ENCODE measurements at regions not wholly inside any gene's neighbourhood (a gene's known extent, or its start where the extent isn't known, plus 50 kb on each side); places are given as distances from the start of the nearest gene placed in this dataset.
"Not testable (repeated sequence)": the region's sequence is repeated elsewhere in the genome, so short reads cannot be mapped to it uniquely, and the experiment has no call there.

DNA sequence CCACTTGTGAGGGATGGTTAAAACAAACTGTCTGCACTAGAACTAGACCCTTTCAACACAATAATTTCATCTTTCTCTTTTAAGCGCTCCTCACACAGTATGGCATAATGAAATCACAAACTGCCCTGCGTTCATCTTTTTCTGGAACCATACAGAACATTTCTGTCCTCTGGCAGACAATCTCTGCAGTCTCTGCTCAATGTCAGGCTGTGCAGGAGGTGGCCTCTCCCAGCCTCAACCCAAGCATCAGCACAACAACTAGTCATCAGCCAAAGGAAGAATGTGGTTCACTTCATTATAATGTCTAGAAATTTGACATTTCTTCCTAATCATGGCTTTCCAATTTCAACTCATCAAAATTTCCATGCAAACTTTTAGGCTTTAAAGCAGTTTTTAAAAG, 125.1 kb upstream of the STARD13 start:
- H3K4me3 ChIP-seq (ENCODE audit: low read depth in 1 of 2, low read length in 2 of 2): no peak overlapping the region
- no peaks in the 10 kb centered on the region for H3K4me1 ChIP-seq (ENCODE audit: control insufficient read depth in 1 of 2, insufficient read depth in 2 of 2, low read length in 2 of 2)
- no peak overlapping the region for H3K9ac ChIP-seq (ENCODE audit: low read depth in 1 of 2, low read length in 2 of 2)
- no peak overlapping the region for H3K27ac ChIP-seq (ENCODE audit: low read depth, low read length)
- H3K36me3 ChIP-seq (ENCODE audit: control insufficient read depth in 1 of 2, insufficient read depth in 2 of 2, low read length in 2 of 2): no peaks in the 10 kb centered on the region
- no peaks in the 10 kb centered on the region for H3K27me3 ChIP-seq (ENCODE audit: control insufficient read depth in 1 of 2, insufficient read depth in 2 of 2, low read length in 2 of 2)
- no peaks in the 10 kb centered on the region for H3K9me3 ChIP-seq (ENCODE audit: control insufficient read depth in 1 of 2, low read length in 2 of 2)

DNA sequence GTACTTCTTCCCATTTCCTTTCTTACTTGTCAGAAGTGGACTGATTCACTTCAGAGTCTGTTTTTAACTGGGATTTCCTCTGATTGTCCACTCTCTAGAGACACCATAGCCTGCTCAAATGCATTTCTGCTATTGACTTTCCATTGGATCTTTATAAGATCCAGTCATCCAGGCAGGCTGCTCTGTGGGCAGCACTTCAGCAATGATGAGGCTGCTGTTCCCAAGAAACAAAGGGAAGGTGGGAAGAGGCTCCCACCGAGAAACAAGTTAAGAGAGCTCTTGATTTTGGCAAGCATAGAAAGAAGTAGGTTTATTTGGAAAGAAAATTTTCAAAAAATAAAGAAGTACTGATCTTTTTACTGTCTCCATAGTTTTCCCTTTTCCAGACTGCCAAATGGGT, 125.8 kb upstream of the STARD13 start:
- Histone ChIP-seq H3K27ac (ENCODE audit: low read depth, low read length) (no peak overlapping the region), H3K4me1 (ENCODE audit: control insufficient read depth in 1 of 2, insufficient read depth in 2 of 2, low read length in 2 of 2) (no peaks in the 10 kb centered on the region), H3K9ac (ENCODE audit: low read depth in 1 of 2, low read length in 2 of 2) (no peak overlapping the region), H3K36me3 (ENCODE audit: control insufficient read depth in 1 of 2, insufficient read depth in 2 of 2, low read length in 2 of 2) (no peaks in the 10 kb centered on the region), H3K4me3 (ENCODE audit: low read depth in 1 of 2, low read length in 2 of 2) (no peak overlapping the region), H3K9me3 (ENCODE audit: control insufficient read depth in 1 of 2, low read length in 2 of 2) (no peaks in the 10 kb centered on the region), H3K27me3 (ENCODE audit: control insufficient read depth in 1 of 2, insufficient read depth in 2 of 2, low read length in 2 of 2) (no peaks in the 10 kb centered on the region)

DNA sequence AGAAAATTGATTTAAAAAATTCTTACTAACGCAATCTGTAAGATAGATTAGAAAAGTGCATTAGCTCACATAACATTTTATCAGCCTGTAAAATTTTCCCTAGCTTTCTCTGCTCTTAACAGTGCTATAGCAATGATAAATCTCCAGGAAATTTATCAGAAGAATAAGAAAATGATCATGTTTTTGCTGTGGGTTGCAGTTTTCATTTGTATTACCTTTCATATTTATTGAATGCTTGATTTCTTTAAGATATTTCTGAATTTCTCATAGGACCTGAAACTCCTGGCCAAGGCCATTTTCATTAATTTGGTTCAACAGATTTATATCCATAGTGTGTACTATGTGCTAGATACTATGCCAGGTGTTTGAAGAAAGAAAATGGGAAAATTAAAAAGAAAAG, 130.3 kb upstream of the STARD13 start:
- no peak overlapping the region for H3K9ac ChIP-seq (ENCODE audit: low read depth in 1 of 2, low read length in 2 of 2)
- H3K36me3 ChIP-seq (ENCODE audit: control insufficient read depth in 1 of 2, insufficient read depth in 2 of 2, low read length in 2 of 2): no peaks in the 10 kb centered on the region
- peaks cover 0 to 2% of the 10 kb centered on the region in 2 donors for H3K9me3 ChIP-seq (ENCODE audit: control insufficient read depth in 1 of 2, low read length in 2 of 2)
- no peaks in the 10 kb centered on the region for H3K4me1 ChIP-seq (ENCODE audit: control insufficient read depth in 1 of 2, insufficient read depth in 2 of 2, low read length in 2 of 2)
- no peak overlapping the region for H3K4me3 ChIP-seq (ENCODE audit: low read depth in 1 of 2, low read length in 2 of 2)
- H3K27ac ChIP-seq (ENCODE audit: low read depth, low read length): no peak overlapping the region
- H3K27me3 ChIP-seq (ENCODE audit: control insufficient read depth in 1 of 2, insufficient read depth in 2 of 2, low read length in 2 of 2): no peaks in the 10 kb centered on the region

DNA sequence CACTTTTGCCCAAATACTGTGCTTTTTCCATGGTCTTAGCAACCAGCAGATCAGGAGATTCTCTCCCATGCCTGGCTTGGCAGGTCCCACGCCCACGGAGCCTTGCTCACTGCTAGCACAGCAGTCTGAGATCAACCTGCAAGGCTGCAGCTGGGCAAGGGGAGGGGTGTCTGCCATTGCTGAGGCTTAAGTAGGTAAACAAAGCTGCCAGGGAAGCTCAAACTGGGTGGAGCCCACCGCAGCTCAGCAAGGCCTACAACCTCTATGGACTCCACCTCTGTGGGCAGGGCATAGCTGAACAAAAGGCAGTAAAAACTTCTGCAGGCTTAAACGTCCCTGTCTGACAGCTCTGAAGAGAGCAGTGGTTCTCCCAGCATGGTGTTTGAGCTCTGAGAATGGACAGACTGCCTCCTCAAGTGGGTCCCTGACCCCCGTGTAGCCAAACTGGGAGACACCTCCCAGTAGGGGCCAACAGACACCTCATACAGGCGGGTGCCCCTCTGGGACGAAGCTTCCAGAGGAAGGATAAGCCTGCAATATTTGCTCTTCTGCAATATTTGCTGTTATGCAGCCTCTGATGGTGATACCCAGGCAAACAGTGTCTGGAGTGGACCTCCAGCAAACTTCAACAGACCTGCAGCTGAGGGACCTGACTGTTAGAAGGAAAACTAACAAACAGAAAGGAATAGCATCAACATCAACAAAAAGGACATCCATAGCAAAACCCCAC, 132.8 kb upstream of the STARD13 start:
- H3K4me3 ChIP-seq (ENCODE audit: low read depth in 1 of 2, low read length in 2 of 2); H3K27me3 ChIP-seq (ENCODE audit: control insufficient read depth in 1 of 2, insufficient read depth in 2 of 2, low read length in 2 of 2); H3K27ac ChIP-seq (ENCODE audit: low read depth, low read length); H3K9ac ChIP-seq (ENCODE audit: low read depth in 1 of 2, low read length in 2 of 2); H3K4me1 ChIP-seq (ENCODE audit: control insufficient read depth in 1 of 2, insufficient read depth in 2 of 2, low read length in 2 of 2); H3K9me3 ChIP-seq (ENCODE audit: control insufficient read depth in 1 of 2, low read length in 2 of 2); H3K36me3 ChIP-seq (ENCODE audit: control insufficient read depth in 1 of 2, insufficient read depth in 2 of 2, low read length in 2 of 2): not testable (repeated sequence)

DNA sequence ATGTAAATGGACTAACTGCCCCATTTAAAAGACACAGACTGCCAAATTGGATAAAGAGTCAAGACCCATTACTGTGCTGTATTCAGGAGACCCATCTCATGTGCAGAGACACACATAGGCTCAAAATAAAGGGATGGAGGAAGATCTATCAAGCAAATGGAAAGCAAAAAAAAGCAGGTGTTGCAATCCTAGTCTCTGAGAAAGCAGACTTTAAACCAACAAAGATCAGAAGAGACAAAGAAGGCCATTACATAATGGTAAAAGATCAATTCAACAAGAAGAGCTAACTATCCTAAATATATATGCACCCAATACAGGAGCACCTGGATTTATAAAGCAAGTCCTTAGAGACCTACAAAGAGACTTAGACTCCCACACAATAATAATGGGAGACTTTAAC, 134.6 kb upstream of the STARD13 start:
- not testable (repeated sequence) for H3K27ac ChIP-seq (ENCODE audit: low read depth, low read length); H3K4me3 ChIP-seq (ENCODE audit: low read depth in 1 of 2, low read length in 2 of 2)

DNA sequence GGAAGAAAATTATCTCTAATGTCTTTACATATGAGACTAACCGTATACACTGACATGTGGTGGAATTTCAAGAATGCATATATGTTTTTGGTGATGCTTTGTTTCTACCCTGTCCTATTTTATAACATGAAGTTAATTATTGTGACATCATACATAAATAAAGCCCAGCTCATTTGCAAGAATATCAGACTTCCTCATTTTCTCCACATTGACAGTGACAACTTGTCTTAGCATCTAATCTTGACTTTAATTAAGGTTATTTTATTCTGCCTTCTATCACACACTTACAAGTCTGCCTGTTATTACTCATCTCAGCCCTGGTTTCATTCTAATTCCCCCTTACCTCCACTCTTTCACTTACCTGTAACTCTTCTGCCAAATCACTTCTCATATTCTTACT, 140.6 kb upstream of the STARD13 start:
- Histone ChIP-seq H3K36me3 (ENCODE audit: control insufficient read depth in 1 of 2, insufficient read depth in 2 of 2, low read length in 2 of 2) (no peaks in the 10 kb centered on the region), H3K9me3 (ENCODE audit: control insufficient read depth in 1 of 2, low read length in 2 of 2) (no peaks in the 10 kb centered on the region), H3K4me1 (ENCODE audit: control insufficient read depth in 1 of 2, insufficient read depth in 2 of 2, low read length in 2 of 2) (no peaks in the 10 kb centered on the region), H3K9ac (ENCODE audit: low read depth in 1 of 2, low read length in 2 of 2) (no peak overlapping the region), H3K27me3 (ENCODE audit: control insufficient read depth in 1 of 2, insufficient read depth in 2 of 2, low read length in 2 of 2) (no peaks in the 10 kb centered on the region), H3K4me3 (ENCODE audit: low read depth in 1 of 2, low read length in 2 of 2) (no peak overlapping the region), H3K27ac (ENCODE audit: low read depth, low read length) (no peak overlapping the region)

More for the DNA sequence above, 134.6 kb upstream of the STARD13 start:
- not testable (repeated sequence) for H3K36me3 ChIP-seq (ENCODE audit: control insufficient read depth in 1 of 2, insufficient read depth in 2 of 2, low read length in 2 of 2); H3K27me3 ChIP-seq (ENCODE audit: control insufficient read depth in 1 of 2, insufficient read depth in 2 of 2, low read length in 2 of 2); H3K9ac ChIP-seq (ENCODE audit: low read depth in 1 of 2, low read length in 2 of 2); H3K9me3 ChIP-seq (ENCODE audit: control insufficient read depth in 1 of 2, low read length in 2 of 2); H3K4me1 ChIP-seq (ENCODE audit: control insufficient read depth in 1 of 2, insufficient read depth in 2 of 2, low read length in 2 of 2)

DNA sequence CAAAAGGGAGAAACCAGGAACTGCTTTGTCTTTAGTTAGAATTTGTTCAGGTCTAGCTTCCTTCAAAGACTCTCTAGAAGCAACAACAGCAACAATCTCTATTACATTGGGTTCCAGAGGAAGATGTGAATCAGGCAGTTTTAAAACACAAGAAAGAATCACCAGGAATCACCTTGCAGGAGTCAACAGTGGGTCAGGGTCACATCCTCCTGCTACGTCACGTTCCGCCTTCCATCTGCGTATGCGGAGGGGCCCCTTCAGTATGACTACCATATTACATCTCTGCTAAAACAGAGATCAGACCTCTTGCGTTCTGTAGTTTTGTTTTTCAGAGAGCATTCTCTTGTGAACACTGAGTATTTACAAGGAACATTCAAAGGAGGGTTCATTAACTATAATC, 147.8 kb upstream of the STARD13 start:
- Histone ChIP-seq H3K9ac (ENCODE audit: low read depth in 1 of 2, low read length in 2 of 2) (no peak overlapping the region), H3K4me1 (ENCODE audit: control insufficient read depth in 1 of 2, insufficient read depth in 2 of 2, low read length in 2 of 2) (no peaks in the 10 kb centered on the region), H3K36me3 (ENCODE audit: control insufficient read depth in 1 of 2, insufficient read depth in 2 of 2, low read length in 2 of 2) (no peaks in the 10 kb centered on the region), H3K27me3 (ENCODE audit: control insufficient read depth in 1 of 2, insufficient read depth in 2 of 2, low read length in 2 of 2) (no peaks in the 10 kb centered on the region), H3K4me3 (ENCODE audit: low read depth in 1 of 2, low read length in 2 of 2) (no peak overlapping the region), H3K27ac (ENCODE audit: low read depth, low read length) (no peak overlapping the region), H3K9me3 (ENCODE audit: control insufficient read depth in 1 of 2, low read length in 2 of 2) (no peaks in the 10 kb centered on the region)

DNA sequence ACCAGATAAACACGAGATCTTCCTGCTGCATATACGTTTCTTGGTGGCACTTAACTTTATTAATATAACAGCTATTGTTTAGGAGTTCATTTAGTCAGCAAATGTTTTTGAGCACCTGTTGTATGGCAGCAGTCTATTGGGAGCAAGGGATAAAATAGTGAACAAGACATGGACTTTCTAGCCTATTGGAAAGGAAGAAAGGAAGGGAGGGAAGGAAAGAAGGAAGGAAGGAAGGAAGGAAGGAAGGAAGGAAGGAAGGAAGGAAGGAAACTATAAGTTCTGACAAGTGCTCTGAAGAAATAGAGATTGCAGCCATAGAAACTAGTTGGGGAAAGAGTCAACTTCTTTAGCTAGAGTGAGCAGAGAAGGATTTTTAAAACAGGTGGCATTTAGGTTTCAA, 149.1 kb upstream of the STARD13 start:
- peaks cover 3 to 4% of the 10 kb centered on the region in 2 donors for H3K4me1 ChIP-seq (ENCODE audit: control insufficient read depth in 1 of 2, insufficient read depth in 2 of 2, low read length in 2 of 2)

DNA sequence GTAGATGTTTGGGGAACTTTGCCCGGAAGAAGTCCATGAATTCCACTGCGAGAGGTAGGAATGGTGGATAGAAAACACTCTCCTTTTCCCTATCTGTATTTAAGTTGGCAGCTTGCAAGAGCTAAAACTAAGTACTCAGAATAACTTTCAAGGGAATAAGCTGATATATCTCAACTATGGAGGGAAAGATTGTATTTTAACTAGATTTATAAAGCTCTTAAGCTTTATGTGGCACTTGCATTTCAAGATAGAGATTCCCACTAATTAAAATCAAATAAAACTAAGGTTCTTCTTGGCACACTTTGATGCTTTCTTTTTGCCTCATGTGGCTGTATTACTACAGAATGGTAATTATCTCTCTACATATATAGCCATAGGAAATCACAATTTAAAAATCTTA, 149.7 kb upstream of the STARD13 start:
- H3K27me3 ChIP-seq (ENCODE audit: control insufficient read depth in 1 of 2, insufficient read depth in 2 of 2, low read length in 2 of 2): no peaks in the 10 kb centered on the region
- H3K36me3 ChIP-seq (ENCODE audit: control insufficient read depth in 1 of 2, insufficient read depth in 2 of 2, low read length in 2 of 2): no peaks in the 10 kb centered on the region
- H3K9me3 ChIP-seq (ENCODE audit: control insufficient read depth in 1 of 2, low read length in 2 of 2): no peaks in the 10 kb centered on the region
- no peak overlapping the region for H3K9ac ChIP-seq (ENCODE audit: low read depth in 1 of 2, low read length in 2 of 2)
- no peak overlapping the region for H3K4me3 ChIP-seq (ENCODE audit: low read depth in 1 of 2, low read length in 2 of 2)
- H3K27ac ChIP-seq (ENCODE audit: low read depth, low read length): no peak overlapping the region
- peaks cover 3 to 4% of the 10 kb centered on the region in 2 donors for H3K4me1 ChIP-seq (ENCODE audit: control insufficient read depth in 1 of 2, insufficient read depth in 2 of 2, low read length in 2 of 2)

More for the DNA sequence above, 149.1 kb upstream of the STARD13 start:
- no peak overlapping the region for H3K4me3 ChIP-seq (ENCODE audit: low read depth in 1 of 2, low read length in 2 of 2)
- H3K27me3 ChIP-seq (ENCODE audit: control insufficient read depth in 1 of 2, insufficient read depth in 2 of 2, low read length in 2 of 2): no peaks in the 10 kb centered on the region
- no peak overlapping the region for H3K27ac ChIP-seq (ENCODE audit: low read depth, low read length)
- no peak overlapping the region for H3K9ac ChIP-seq (ENCODE audit: low read depth in 1 of 2, low read length in 2 of 2)
- no peaks in the 10 kb centered on the region for H3K36me3 ChIP-seq (ENCODE audit: control insufficient read depth in 1 of 2, insufficient read depth in 2 of 2, low read length in 2 of 2)
- no peaks in the 10 kb centered on the region for H3K9me3 ChIP-seq (ENCODE audit: control insufficient read depth in 1 of 2, low read length in 2 of 2)

DNA sequence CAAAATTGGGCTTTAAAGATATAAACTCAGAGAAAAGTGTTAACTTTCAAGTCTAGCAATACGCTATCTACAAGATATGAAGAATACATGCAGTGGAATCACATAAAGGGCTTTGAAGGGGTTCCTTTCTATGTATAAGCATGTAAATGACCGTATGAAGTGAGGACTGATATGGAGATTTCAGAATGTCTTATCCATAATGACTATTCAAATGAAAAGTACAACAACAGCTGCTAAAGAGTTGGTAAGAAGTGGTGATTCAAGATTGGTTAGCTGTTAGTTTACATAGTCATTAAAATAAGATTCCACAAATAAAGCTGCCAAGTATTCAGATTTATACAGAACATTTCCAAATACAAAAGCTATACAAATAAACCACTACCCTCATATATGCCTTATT, 153.4 kb upstream of the STARD13 start:
- Histone ChIP-seq H3K9ac (ENCODE audit: low read depth in 1 of 2, low read length in 2 of 2) (no peak overlapping the region), H3K4me1 (ENCODE audit: control insufficient read depth in 1 of 2, insufficient read depth in 2 of 2, low read length in 2 of 2) (peaks cover 3 to 4% of the 10 kb centered on the region in 2 donors), H3K36me3 (ENCODE audit: control insufficient read depth in 1 of 2, insufficient read depth in 2 of 2, low read length in 2 of 2) (no peaks in the 10 kb centered on the region), H3K9me3 (ENCODE audit: control insufficient read depth in 1 of 2, low read length in 2 of 2) (no peaks in the 10 kb centered on the region), H3K4me3 (ENCODE audit: low read depth in 1 of 2, low read length in 2 of 2) (no peak overlapping the region), H3K27me3 (ENCODE audit: control insufficient read depth in 1 of 2, insufficient read depth in 2 of 2, low read length in 2 of 2) (no peaks in the 10 kb centered on the region), H3K27ac (ENCODE audit: low read depth, low read length) (no peak overlapping the region)

DNA sequence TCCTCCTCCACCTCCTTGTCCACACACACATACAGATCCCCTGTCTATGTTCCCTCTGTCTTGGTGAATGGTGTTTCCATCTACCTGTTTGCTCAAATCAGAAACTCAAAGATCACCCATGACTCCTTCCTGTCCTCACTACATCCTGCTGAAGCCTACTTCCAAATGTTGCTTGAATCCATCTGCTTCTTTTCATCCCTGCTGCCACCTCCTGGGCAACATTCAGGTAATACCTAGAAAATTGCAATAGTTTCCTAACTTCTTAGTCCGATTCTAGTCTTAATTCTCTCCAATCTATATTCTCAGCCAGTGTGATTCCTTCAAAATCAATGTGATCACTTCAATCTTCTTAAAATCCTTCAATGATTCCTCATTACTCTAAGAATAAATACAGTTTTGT, 155.5 kb upstream of the STARD13 start:
- H3K4me3 ChIP-seq (ENCODE audit: low read depth in 1 of 2, low read length in 2 of 2): no peak overlapping the region
- peaks cover 3 to 12% of the 10 kb centered on the region in 2 donors for H3K4me1 ChIP-seq (ENCODE audit: control insufficient read depth in 1 of 2, insufficient read depth in 2 of 2, low read length in 2 of 2)
- no peak overlapping the region for H3K27ac ChIP-seq (ENCODE audit: low read depth, low read length)
- H3K36me3 ChIP-seq (ENCODE audit: control insufficient read depth in 1 of 2, insufficient read depth in 2 of 2, low read length in 2 of 2): no peaks in the 10 kb centered on the region
- H3K9me3 ChIP-seq (ENCODE audit: control insufficient read depth in 1 of 2, low read length in 2 of 2): no peaks in the 10 kb centered on the region
- H3K27me3 ChIP-seq (ENCODE audit: control insufficient read depth in 1 of 2, insufficient read depth in 2 of 2, low read length in 2 of 2): no peaks in the 10 kb centered on the region
- no peak overlapping the region for H3K9ac ChIP-seq (ENCODE audit: low read depth in 1 of 2, low read length in 2 of 2)

Measured in duodenal mucosa (tissue), 2 donors.